HEK293 (cell line): ENCODE measurements at regions not wholly inside any gene's neighbourhood (a gene's known extent, or its start where the extent isn't known, plus 50 kb on each side); places are given as distances from the start of the nearest gene placed in this dataset.

Experiments
- CTCF ChIP-seq: fragments of 450-650 bp; formaldehyde crosslinking; IDR thresholded peaks from 2 replicates; pipeline ENCODE4 v1.5.1; 2016; ENCODE audit warnings: missing biosample characterization, missing genetic modification characterization
- HOXA7 ChIP-seq: sonication (generic); formaldehyde crosslinking; IDR thresholded peaks from 2 replicates; pipeline ENCODE4 v1.8.1; 2022; ENCODE audit warnings: missing genetic modification reagents, borderline replicate concordance
- REST ChIP-seq: fragments of 450-650 bp; formaldehyde crosslinking; IDR thresholded peaks from 2 replicates; pipeline ENCODE4 v1.5.1; 2016; ENCODE audit warnings: missing biosample characterization, missing genetic modification characterization
- SP2 ChIP-seq: fragments of 450-650 bp; formaldehyde crosslinking; IDR thresholded peaks from 2 replicates; pipeline ENCODE4 v1.5.1; 2016; ENCODE audit warnings: missing biosample characterization, missing genetic modification characterization
- SP3 ChIP-seq: fragments of 450-650 bp; formaldehyde crosslinking; IDR thresholded peaks from 2 replicates; pipeline ENCODE4 v1.5.1; 2016; ENCODE audit warnings: missing biosample characterization, missing genetic modification characterization
- YY1 ChIP-seq: fragments of 450-650 bp; formaldehyde crosslinking; IDR thresholded peaks from 2 replicates; pipeline ENCODE4 v1.5.1; 2018; ENCODE audit warnings: missing biosample characterization, missing genetic modification characterization
- ZNF114 ChIP-seq: fragments of 450-650 bp; formaldehyde crosslinking; IDR thresholded peaks from 2 replicates; pipeline ENCODE4 v1.5.0; 2017; ENCODE audit warnings: missing biosample characterization, missing genetic modification characterization
- ZNF433 ChIP-seq: fragments of 450-650 bp; formaldehyde crosslinking; IDR thresholded peaks from 2 replicates; pipeline ENCODE4 v1.5.1; 2016; ENCODE audit warnings: missing biosample characterization, missing genetic modification characterization, low read depth
- ZNF510 ChIP-seq: fragments of 450-650 bp; formaldehyde crosslinking; IDR thresholded peaks from 2 replicates; pipeline ENCODE4 v1.5.1; 2018; ENCODE audit warnings: mild to moderate bottlenecking, missing genetic modification characterization, missing biosample characterization; ENCODE audit not compliant: insufficient replicate concordance

GRCh38 chr10:3537518-3537917, 247.5 kb downstream of the KLF6 start:
- TF ChIP-seq CTCF: no peak
- TF ChIP-seq ZNF510 (tag by site-specific recombination): no peak
- no peak for TF ChIP-seq SP2 (tag by site-specific recombination)
- TF ChIP-seq HOXA7 (CRISPR knock-in tag): no peak
- TF ChIP-seq YY1: no peak
- no peak for TF ChIP-seq SP3
- no peak for TF ChIP-seq ZNF433 (tag by site-specific recombination)
- TF ChIP-seq REST (tag by site-specific recombination): no peak
- no peak for TF ChIP-seq ZNF114 (tag by site-specific recombination)
